GM12892 (cell line): ENCODE measurements at regions not wholly inside any gene's neighbourhood (a gene's known extent, or its start where the extent isn't known, plus 50 kb on each side); places are given as distances from the start of the nearest gene placed in this dataset.

Source experiments
- POLR2A ChIP-seq: IDR thresholded peaks from 2 replicates; pipeline ENCODE4 v1.6.1; 2011; ENCODE audit warnings: low read depth, low read length, control low read depth
- POLR2AphosphoS5 ChIP-seq: IDR thresholded peaks from 2 replicates; pipeline ENCODE4 v1.6.1; 2011; ENCODE audit warnings: low read depth, low read length, control low read depth

DNA sequence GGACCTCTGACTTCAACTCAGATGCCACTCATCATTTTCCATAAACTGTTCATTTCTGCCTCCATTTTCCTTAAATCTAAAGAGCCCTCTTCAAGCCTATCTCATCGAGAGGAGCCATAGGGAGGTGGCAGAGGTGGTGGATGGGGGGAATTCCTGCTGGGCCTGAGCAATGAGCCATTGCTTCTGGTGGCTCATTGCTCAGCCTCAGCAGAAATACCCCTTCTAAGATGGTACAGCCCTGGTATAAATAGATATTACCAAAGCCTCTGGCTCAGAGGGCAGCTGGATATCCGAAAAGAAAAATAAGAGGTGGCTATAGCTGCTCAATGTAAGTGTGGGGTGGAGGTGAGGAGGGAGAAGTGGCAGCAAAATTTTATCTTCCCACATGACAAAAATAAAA lies 313.5 kb downstream of the CAAP1 start:
- TF ChIP-seq POLR2AphosphoS5 (no peak), POLR2A (no peak)
